GM18520 (cell line): ENCODE measurements at regions not wholly inside any gene's neighbourhood (a gene's known extent, or its start where the extent isn't known, plus 50 kb on each side); places are given as distances from the start of the nearest gene placed in this dataset.
"Not testable (repeated sequence)": the region's sequence is repeated elsewhere in the genome, so short reads cannot be mapped to it uniquely, and the experiment has no call there.

ENCODE experiments used
- ATAC-seq: cut with Tn5 transposase; IDR thresholded peaks from one replicate; pipeline ENCODE4 v1.9.1; 2021; ENCODE audit not compliant: unreplicated experiment

DNA sequence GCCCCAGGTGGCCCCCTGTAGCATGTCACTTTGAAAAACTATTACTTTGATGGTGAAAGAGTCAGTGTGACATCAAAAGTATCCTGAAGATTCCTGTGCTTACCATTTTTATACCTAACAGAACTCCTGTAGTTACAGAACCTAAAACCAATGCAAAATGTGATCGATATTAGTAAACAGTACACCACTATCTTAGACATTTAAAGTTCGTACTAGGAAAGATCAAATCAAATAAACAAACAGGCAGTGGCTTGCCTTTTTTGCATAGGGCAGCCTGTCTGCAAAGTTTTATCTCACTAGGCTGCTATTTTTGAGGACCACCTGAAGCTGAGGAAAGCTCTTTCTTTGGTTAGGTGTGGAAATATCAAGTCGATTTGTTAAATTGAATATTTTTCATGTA, 944.0 kb upstream of the CITED2 start:
- no peak for ATAC-seq

DNA sequence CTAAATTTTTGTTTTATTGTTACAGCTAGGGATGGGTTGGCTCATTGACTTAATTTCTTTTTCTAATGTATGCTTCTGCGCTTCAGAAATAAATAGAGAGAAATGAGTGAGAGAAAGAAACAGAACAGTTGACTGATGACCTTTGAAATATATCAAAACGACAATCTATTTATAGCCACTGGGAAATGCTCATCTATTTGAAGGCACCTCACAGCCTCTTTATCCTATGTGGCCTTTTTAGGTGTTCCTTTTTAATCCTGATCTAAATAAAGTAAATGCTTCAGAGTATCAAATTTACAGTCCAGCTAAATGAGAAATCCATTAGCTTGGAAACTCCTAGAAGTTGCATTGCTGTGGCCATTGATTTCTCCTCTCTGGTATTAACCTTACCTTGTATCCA, 943.5 kb upstream of the CITED2 start:
- no peak for ATAC-seq

DNA sequence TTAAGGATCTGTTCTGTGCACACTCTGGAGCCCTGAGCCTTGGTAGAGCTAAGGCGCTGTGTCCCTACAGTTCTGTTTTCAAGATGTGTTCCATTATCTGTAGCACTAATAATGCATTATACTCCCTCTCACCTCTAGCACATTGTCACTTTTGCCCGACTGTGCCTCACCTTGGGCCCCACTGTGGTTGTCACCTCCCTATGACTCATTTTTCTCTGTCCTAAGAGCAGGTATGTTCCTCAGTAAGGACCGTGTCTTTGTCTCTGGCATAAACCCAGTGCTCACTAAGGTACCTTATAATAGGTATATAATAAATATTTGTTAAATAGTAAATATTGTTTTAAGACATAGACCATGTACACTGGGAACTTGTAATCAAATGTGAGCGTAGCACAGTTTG, 942.5 kb upstream of the CITED2 start:
- ATAC-seq: no peak

DNA sequence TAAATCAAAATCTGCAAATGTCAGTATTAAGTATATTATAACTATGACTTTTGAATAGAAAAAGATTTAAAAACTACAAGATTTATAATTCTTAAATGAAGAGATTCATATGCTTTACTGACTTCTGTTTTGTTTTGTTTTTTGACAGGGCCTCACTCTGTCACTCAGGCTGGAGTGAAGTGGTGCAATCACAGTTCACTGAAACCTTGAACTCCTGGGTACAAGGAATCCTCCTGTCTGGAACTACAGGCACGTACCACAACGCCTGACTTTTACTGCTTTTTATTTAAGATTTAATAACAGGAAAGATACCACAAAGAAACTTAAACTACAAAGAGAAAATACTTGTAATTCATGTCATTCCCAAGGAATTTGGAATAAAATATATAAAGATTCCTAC, 940.2 kb upstream of the CITED2 start:
- ATAC-seq: no peak

DNA sequence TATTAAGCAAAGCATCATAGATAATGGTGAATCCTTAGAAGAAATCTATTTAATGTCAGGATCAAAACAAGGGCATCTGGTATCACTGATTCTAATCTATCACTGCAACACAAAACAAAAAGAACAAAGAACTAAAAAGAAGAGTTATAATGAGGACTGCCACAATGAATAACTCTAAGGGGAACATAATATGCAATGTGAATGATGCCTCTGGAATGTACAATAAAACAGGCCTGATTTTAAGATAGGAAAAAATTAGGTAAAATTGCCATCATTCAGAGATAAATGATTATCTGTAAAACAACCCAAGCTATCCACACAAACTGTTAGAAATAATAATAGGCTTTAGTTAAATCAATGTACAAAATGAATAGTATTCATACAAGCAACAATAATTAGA, 936.7 kb upstream of the CITED2 start:
- ATAC-seq: no peak

DNA sequence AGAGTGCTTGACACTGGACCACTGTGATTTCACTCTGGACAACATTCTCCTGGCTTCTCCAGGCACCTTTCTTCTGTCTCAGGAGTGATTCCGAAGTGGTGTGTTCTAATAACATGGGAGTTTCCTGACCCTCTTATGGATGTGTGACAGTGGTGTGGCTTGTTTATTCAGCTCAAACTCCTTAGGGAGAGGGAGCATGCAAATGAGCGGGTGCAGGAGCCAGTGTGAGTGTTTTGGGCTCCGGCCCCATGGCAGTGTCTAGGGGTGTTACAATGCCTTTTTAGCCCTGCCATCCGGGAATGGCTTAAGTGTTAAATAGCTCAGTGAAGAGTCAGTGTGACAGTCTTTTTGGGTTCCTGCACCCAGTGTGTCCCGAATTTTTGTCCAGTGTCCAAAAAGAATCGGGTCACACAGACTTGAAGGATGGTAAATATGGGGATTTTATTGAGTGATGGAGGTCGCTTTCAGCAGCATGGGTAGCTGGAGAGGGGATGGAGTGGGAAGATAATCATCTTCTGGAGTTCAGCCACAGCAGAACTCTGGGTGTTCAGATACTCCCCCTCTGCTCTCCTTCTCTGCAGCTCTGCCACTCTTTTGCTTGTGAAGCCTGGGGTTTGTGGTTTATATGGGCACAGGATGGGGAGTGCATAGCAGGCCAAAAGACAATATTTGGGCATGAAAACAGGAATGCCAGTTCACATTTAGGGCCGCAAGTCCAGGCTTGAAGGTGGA, 928.9 kb upstream of the CITED2 start:
- ATAC-seq: no peak

DNA sequence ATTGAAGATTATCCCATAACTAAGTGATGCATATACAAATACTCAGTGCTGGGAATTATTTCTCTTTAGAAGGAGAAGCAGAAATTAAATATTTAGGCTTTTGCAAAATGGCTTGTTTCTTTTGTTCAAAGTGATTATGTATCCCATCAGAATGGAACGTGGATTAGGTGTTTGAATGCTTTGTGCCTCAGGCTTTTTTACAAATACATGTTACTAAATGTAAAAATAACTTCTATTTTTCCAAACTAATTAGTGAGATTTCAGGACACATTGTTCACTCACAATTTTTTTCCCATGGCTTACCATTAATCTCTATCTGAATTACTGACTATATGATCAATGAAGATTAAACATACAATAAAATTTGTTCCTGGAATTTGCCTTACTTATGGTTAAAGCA, 925.9 kb upstream of the CITED2 start:
- no peak for ATAC-seq

DNA sequence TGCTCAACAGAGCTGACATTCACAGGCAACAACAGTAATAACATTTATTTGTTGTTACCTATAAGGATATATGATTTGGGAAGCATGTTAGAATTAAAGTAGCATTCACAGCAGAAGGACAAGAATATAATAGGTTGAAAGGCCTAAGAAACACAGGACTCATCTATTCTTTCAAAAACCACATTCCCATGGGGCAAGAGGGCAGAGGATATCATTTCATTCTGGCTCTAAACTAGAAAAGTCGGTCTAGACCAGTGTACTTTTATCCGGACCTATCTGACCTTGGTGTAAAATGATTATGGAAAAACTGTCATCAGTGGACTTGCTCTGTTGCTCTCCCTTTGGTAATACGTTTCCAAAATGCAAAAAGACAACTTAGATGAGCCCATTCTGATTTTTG, 914.7 kb upstream of the CITED2 start:
- no peak for ATAC-seq

DNA sequence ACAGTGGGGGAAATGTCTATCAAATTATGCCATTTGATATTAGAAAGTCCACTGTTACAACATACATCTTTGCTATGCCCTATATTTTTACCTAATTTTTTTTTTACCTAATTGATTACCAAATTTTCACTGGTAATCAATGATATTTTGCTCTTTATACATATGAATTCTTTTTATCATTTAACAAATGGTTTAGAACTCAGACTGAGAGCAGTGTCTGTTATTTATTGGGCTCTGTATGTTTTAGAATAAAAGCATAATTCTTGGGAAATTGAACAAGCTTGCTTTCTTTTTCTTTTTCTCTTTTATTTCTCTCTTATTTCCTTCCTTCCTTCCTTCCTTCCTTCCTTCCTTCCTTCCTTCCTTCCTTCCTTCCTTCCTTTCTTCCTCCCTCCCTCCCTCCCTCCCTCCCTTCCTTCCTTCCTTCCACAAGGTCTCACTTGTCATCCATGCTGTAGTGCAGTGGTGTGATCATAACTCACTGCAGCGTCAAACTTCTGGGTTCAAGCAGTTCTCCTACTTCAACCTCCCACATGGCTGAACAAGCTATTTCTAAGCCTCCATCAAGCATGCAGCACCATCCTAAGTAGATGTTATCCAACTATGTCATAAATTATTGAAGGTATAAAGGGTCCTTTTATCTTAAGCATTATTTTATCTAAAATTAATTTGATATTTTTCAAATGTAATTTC, 911.7 kb upstream of the CITED2 start:
- no peak for ATAC-seq

DNA sequence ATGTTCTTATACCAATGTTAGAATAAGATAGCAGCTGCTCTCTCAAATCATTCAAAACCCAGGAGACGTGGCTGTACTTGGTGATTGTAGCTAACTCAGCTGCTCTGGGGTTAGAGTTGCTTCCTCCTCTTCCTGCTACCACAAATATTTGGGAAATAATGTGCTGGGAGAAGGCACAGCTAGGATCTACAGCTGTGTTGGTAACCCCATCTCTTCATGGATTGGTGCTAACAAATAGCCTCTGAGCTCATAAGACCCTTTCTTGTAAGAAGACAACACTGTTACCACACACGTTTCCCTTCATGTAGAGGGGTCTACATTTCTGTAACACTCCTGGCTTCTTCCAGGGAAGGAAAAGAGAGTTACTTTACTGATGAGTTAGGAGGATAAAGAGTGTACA, 911.0 kb upstream of the CITED2 start:
- ATAC-seq: no peak

DNA sequence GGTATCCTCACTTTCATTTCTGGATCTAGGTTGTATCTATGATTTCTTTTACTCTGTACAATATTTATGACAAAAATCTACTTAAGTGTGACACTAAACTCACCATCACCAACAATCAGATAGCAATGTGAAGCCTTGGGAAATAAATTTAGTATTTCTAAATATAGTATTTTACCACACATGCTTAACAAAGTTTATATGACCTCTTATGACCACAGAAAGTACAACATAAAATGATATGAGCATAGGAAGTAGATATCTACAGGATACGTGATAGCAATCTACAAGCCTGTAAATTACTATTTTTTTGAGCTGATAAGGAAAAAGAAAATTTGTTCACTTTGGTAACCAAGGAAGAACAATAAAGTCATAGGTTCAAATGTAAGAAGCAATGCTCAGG, 910.4 kb upstream of the CITED2 start:
- ATAC-seq: no peak

DNA sequence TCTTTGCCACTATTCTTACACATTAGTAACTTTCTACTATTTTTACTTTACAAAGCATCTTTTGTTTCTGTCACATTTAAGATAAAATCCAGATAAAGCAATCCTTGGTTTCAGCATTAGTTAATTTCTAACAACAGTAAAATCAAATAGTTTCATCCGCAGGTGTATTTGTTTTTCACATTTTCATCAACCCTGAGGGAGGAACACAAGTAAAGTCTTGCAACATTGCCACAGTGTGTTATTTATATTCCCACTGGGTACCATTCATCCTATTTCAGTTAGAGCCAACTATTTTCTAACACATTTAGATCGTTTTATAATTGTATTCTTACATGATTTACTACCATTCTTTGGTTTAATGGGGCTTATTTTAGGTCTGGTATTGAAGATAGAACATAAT, 908.7 kb upstream of the CITED2 start:
- ATAC-seq: no peak

DNA sequence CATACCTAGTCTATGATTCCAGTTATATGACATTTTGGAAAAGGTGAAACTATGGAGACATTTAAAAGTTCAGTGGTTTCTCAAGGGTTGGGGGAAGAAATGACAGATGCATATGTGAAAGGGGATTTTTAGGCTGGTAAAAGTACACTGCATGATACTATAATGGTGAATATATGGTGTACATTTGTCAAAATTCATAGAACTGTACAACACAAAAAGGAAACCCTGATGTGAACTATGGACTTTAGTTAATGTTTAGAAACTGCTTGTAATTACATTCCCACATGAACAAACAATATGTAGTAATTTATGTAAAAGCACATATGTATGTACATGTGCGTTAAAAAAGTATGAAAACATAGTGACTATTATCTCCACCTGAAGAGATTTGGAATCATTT, 907.3 kb upstream of the CITED2 start:
- ATAC-seq: no peak

DNA sequence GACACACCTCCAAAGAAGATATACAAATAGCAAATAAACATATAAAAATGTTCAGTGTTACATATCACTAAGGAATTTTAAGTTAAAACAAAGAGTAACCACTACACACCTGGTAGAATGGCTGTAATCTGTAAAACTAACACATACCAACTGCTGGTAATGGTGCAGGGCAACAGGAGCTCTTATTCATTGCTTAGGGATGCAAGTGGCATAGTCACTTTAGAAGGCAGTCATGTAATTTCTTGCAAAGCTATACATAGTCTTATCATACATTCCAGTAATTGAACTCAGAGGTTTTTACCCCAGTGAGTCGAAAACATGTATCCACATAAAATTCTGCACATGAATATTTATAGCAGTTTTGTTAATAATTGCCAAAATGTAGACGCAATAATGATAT, 906.8 kb upstream of the CITED2 start:
- no peak for ATAC-seq

DNA sequence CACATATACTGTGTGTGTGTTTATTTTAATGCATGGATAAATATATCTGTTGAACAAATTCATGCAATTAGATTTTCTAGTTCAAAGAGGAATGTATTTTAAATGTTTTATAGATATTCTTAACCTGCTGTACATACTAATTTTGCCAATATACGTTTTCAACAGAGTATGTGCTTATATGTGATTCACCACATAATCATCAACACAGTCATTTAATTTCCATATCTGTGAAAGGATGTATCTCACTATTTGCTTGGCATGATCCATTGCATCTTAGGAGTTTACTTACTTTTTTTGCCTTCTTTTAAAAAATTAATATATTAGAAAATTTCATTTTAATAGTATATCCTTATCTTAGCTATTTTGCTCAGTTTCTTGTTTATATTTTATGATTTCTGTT, 902.3 kb upstream of the CITED2 start:
- ATAC-seq: no peak

DNA sequence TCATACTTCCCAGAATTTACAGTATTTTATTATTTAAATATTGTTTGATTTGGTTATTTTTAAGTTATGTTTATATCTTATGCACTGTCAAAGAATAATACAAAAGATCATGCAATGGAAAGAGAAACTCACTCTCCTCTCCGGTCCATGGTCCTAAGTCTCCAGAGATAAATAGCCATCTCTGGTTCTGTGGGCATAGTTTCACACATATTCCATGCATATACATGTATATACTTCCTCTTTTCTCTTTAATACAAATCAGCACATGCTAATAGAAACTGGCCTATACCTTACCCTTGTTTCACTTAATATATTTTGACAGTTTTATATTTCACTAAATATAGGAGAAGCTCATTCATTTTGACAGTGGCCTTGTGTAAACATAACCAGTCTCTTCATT, 901.7 kb upstream of the CITED2 start:
- no peak for ATAC-seq

DNA sequence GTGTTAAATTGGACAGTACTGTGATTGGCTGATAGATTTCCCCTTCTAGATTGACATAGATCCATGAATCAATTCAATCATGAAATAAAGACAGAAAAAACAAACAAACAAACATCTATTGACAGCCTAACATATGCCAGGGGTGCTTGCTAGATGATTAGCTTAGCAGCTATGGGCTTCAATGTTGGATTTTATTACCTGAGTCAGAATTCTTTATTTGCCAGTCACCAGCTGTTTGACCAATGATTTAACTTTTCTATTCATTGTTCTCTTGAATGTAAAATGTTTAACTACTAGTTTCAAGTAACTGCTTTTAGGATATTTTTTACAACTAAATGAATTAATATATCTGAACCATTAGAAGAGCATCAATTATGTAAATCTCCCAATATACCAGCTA, 901.3 kb upstream of the CITED2 start:
- no peak for ATAC-seq

DNA sequence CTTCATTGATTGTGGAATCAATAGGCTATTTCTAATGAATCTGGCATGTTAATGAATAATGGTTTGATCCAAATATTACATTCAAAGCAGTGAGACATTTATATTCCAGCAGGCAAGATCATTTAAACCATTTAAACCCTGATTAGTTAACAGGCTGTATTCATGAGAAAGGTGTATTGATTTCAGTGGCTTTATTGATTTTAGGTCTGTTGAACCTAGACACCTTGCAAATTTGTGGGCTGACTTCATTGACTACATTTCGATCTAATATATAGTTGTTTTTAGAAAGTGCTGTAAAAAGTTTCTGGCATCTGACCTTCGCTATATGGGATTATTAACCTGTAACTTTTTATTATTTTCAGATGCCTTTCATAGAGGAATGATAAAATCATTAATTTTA, 900.1 kb upstream of the CITED2 start:
- ATAC-seq: no peak

DNA sequence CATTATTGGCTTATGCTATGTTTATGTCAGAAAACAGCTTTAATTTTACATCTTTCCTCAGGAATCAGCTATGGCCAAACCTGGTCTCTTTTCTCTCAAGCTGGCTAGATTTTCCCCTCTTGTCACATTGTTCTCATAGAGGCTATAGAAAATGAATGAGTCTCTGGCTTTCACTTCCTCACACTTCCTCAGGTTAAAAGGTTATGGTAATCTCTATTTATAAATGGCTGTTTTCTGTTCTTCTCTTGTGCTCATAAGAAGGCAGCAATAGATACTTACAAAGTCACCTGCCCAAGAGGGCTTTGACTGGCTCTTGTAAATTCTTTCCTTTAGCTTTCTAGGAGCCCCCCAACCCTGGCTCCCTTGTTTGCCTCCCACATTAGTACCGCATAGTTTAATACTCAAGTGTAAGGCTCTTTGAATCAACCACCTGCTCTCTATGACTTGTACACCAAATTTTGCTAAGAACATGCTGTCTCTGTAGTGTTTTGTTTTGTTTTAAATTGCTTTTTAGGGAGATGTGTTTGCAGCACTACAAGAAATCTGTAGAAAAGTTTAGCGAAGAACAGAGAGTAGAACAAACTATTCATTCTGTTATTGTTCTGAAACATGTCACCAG, 897.4 kb upstream of the CITED2 start:
- ATAC-seq: peak; percentile 90

DNA sequence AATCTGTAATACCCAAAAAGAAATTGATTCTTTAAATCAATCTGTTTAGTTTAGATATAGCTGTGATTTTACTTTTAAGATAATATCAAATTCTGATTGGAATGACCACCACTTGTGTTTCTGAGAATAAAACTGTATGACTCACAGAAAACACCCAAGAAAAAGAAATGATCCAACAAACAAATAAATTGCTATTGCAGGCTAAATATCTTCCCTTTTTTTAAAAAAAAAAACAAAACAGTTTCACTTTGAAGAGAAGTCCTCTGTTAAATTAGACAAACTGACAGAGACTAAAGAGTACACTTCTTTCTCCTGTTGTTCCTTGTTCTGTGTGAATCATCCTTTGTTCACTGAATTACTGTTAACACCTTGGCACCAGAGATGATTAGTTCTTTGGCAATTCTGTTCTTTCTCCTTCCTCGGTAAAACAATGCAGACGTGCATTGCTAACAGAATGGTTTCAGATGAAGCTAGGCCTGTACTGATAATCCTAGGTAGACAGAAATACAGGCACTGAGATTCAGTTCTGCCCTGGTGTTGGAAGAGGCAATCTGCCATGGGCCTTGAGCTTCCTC, 895.2 kb upstream of the CITED2 start:
- no peak for ATAC-seq

DNA sequence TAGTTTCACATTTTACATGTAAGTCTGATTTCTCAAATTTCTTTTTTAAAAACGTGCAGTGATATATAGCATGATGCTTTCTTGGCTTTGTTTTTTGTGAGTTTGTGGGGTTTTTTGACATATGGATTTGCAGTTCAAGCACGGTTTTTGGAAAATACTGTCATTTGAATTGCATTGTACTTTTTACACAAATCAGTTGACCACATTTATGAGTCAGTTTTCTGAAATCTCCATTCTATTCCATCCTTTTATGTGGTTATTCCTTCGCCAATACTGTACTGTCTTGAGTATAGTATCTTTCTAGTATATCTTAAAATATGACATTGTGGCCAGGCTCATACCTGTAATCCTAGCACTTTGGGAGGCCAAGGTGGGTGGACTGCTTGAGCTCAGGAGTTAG, 890.0 kb upstream of the CITED2 start:
- no peak for ATAC-seq

DNA sequence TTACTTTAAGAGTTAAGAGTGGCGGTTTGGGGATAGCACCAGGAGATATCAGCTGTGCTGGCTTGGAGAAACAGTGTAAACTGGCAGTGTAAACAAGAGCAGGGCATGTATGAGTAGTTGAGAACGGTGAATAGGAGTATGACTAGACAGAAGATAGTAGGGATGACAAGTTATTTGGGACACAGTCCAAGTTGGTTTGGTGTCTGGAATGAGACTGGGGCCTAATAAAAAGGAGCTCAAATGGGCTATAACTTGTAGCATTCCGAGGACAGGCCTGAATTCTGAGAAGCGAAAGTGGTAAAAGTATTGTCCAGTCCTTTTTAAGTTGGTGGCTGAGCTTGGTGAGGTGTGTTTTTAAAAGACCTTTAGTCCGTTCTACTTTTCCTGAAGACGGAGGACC, 883.9 kb upstream of the CITED2 start:
- not testable (repeated sequence) for ATAC-seq
